Neural progenitor cell (in vitro differentiated cells): ENCODE measurements at regions not wholly inside any gene's neighbourhood (a gene's known extent, or its start where the extent isn't known, plus 50 kb on each side); places are given as distances from the start of the nearest gene placed in this dataset.

Experiments used
- DNase-seq: peaks from one replicate; pipeline ENCODE4 v3.0.0-alpha.2; 2016; ENCODE audit warnings: low spot score
- H2AFZ ChIP-seq: fragments of 200-600 bp; sonication (generic); replicated peaks from 2 replicates; pipeline ENCODE4 v1.6.1; 2016; ENCODE audit warnings: antibody characterized with exemption
- H3F3A ChIP-seq: fragments of 200-600 bp; sonication (generic); 2 replicates; pipeline ENCODE4 v1.6.1; 2016; ENCODE audit warnings: antibody characterized with exemption, low read depth
- H3K27ac ChIP-seq: fragments of 200-600 bp; sonication (generic); 2 replicates; pipeline ENCODE4 v1.5.1; 2016; ENCODE audit warnings: mild to moderate bottlenecking
- H3K27me3 ChIP-seq: fragments of 200-600 bp; sonication (generic); 2 replicates; pipeline ENCODE4 v1.6.1; 2016; ENCODE audit warnings: mild to moderate bottlenecking, moderate library complexity
- H3K36me3 ChIP-seq: fragments of 200-600 bp; sonication (generic); 2 replicates; pipeline ENCODE4 v1.5.1; 2016
- H3K4me1 ChIP-seq: fragments of 200-600 bp; sonication (generic); 2 replicates; pipeline ENCODE4 v1.6.1; 2016; ENCODE audit warnings: mixed run types
- H3K4me2 ChIP-seq: fragments of 200-600 bp; sonication (generic); 2 replicates; pipeline ENCODE4 v1.6.1; 2016
- H3K4me3 ChIP-seq: fragments of 200-600 bp; sonication (generic); 2 replicates; pipeline ENCODE4 v1.5.1; 2016
- H3K79me2 ChIP-seq: fragments of 200-600 bp; sonication (generic); 2 replicates; pipeline ENCODE4 v1.6.1; 2016; ENCODE audit warnings: low read depth
- H3K9ac ChIP-seq: fragments of 200-600 bp; sonication (generic); 2 replicates; pipeline ENCODE4 v1.6.1; 2016
- H3K9me3 ChIP-seq: fragments of 200-600 bp; sonication (generic); 2 replicates; pipeline ENCODE4 v1.5.1; 2016; ENCODE audit warnings: low read depth
- H4K20me1 ChIP-seq: fragments of 200-600 bp; sonication (generic); 2 replicates; pipeline ENCODE4 v1.6.1; 2016; ENCODE audit warnings: low read depth
- H3K27ac Mint-ChIP-seq: 3 replicates; pipeline ENCODE4 v1.8.0; 2021; ENCODE audit warnings: mixed read lengths
- H3K27me3 Mint-ChIP-seq: 2 replicates; pipeline ENCODE4 v1.8.0; 2022; ENCODE audit warnings: low read depth, mild to moderate bottlenecking, inconsistent platforms, moderate library complexity, mixed read lengths; ENCODE audit not compliant: insufficient read depth
- H3K36me3 Mint-ChIP-seq: 3 replicates; pipeline ENCODE4 v1.8.0; 2021; ENCODE audit warnings: mixed read lengths
- H3K4me1 Mint-ChIP-seq: 3 replicates; pipeline ENCODE4 v1.8.0; 2021; ENCODE audit warnings: mixed read lengths
- H3K4me3 Mint-ChIP-seq: 3 replicates; pipeline ENCODE4 v1.8.0; 2021; ENCODE audit warnings: mild to moderate bottlenecking, moderate library complexity, mixed read lengths
- H3K9me3 Mint-ChIP-seq: 3 replicates; pipeline ENCODE4 v1.8.0; 2020; ENCODE audit warnings: mixed read lengths
- CTCF ChIP-seq: fragments of 200-600 bp; sonication (generic); IDR thresholded peaks from 2 replicates; pipeline ENCODE4 v1.5.1; 2017; ENCODE audit warnings: antibody characterized with exemption, mild to moderate bottlenecking
- EZH2 ChIP-seq: fragments of 200-600 bp; sonication (generic); IDR thresholded peaks from 2 replicates; pipeline ENCODE4 v1.6.1; 2017; ENCODE audit warnings: antibody characterized with exemption, mild to moderate bottlenecking, moderate library complexity
- EZH2phosphoT487 ChIP-seq: fragments of 200-600 bp; sonication (generic); IDR thresholded peaks from 2 replicates; pipeline ENCODE4 v1.6.1; 2017; ENCODE audit warnings: antibody characterized with exemption

GRCh38 chr12:124452576-124453331 lies 114.7 kb downstream of the NCOR2 start:
- Histone ChIP-seq H3K4me3 (no peak overlapping the region), H3K79me2 (no peaks in the 10 kb centered on the region), H3K36me3 (no peaks in the 10 kb centered on the region), H3K27me3 (no peaks in the 10 kb centered on the region), H3F3A (no peaks in the 10 kb centered on the region), H3K9me3 (no peaks in the 10 kb centered on the region), H3K4me2 (no peak overlapping the region), H2AFZ (no peak overlapping the region), H3K4me1 (peaks cover 23% of the 10 kb centered on the region), H3K9ac (no peak overlapping the region), H3K27ac (no peak overlapping the region), H4K20me1 (peaks cover 44% of the 10 kb centered on the region)
- Mint-ChIP-seq H3K27ac (no peak overlapping the region), H3K36me3 (peaks cover 12% of the 10 kb centered on the region), H3K4me1 (peaks cover 37% of the 10 kb centered on the region), H3K27me3 (peaks cover 5% of the 10 kb centered on the region), H3K4me3 (no peak overlapping the region), H3K9me3 (no peaks in the 10 kb centered on the region)
- TF ChIP-seq CTCF (no peak), EZH2 (no peak)
- peak; percentile 25 for DNase-seq

- H3K36me3 ChIP-seq, result no peaks in the 10 kb centered on the region
- H3K27me3 Mint-ChIP-seq, result peaks cover 5% of the 10 kb centered on the region
- H2AFZ ChIP-seq, result no peak overlapping the region
- H3K4me1 ChIP-seq, result peaks cover 14% of the 10 kb centered on the region
- H3K4me3 Mint-ChIP-seq, result no peak overlapping the region
- H3K79me2 ChIP-seq, result no peaks in the 10 kb centered on the region
- H3K27ac ChIP-seq, result no peak overlapping the region
- H3K4me1 Mint-ChIP-seq, result peaks cover 37% of the 10 kb centered on the region
- H3K27me3 ChIP-seq, result no peaks in the 10 kb centered on the region
- H3K27ac Mint-ChIP-seq, result no peak overlapping the region
- peaks cover 40% of the 10 kb centered on the region for H4K20me1 ChIP-seq
- H3K4me2 ChIP-seq, result no peak overlapping the region
- TF ChIP-seq CTCF, result no peak
- TF ChIP-seq EZH2phosphoT487, result no peak
- no peak for TF ChIP-seq EZH2
- H3F3A ChIP-seq, result no peaks in the 10 kb centered on the region
- no peak overlapping the region for H3K9ac ChIP-seq
- H3K9me3 Mint-ChIP-seq, result no peaks in the 10 kb centered on the region
- H3K9me3 ChIP-seq, result no peaks in the 10 kb centered on the region
- peaks cover 12% of the 10 kb centered on the region for H3K36me3 Mint-ChIP-seq
- no peak for DNase-seq
- H3K4me3 ChIP-seq, result no peak overlapping the region
Observed at GRCh38 chr12:124451637-124452243, 115.7 kb downstream of the NCOR2 start.

GRCh38 chr12:124451016-124451415 lies 116.4 kb downstream of the NCOR2 start:
- no peak overlapping the region for H3K4me2 ChIP-seq
- no peak overlapping the region for H3K27ac ChIP-seq
- peaks cover 5% of the 10 kb centered on the region for H3K27me3 Mint-ChIP-seq
- no peaks in the 10 kb centered on the region for H3K79me2 ChIP-seq
- no peaks in the 10 kb centered on the region for H3K36me3 ChIP-seq
- H3K9me3 Mint-ChIP-seq, result no peaks in the 10 kb centered on the region
- H3K9me3 ChIP-seq, result no peaks in the 10 kb centered on the region
- H3K4me1 Mint-ChIP-seq, result peaks cover 40% of the 10 kb centered on the region
- H3K27ac Mint-ChIP-seq, result no peak overlapping the region
- H4K20me1 ChIP-seq, result peaks cover 41% of the 10 kb centered on the region
- no peak overlapping the region for H3K9ac ChIP-seq
- no peak overlapping the region for H3K4me3 ChIP-seq
- DNase-seq, result no peak
- H3K36me3 Mint-ChIP-seq, result peaks cover 8% of the 10 kb centered on the region
- H3K27me3 ChIP-seq, result no peaks in the 10 kb centered on the region
- H3K4me3 Mint-ChIP-seq, result no peak overlapping the region
- H3K4me1 ChIP-seq, result peaks cover 14% of the 10 kb centered on the region
- TF ChIP-seq CTCF, result no peak
- no peak for TF ChIP-seq EZH2
- no peak for TF ChIP-seq EZH2phosphoT487
- H3F3A ChIP-seq, result no peaks in the 10 kb centered on the region
- H2AFZ ChIP-seq, result no peak overlapping the region
